GM19397 (cell line): ENCODE measurements at regions not wholly inside any gene's neighbourhood (a gene's known extent, or its start where the extent isn't known, plus 50 kb on each side); places are given as distances from the start of the nearest gene placed in this dataset.

Source experiments
- ATAC-seq: cut with Tn5 transposase; IDR thresholded peaks from one replicate; pipeline ENCODE4 v1.9.1; 2021; ENCODE audit warnings: mild to moderate bottlenecking, moderate library complexity; ENCODE audit not compliant: unreplicated experiment

DNA sequence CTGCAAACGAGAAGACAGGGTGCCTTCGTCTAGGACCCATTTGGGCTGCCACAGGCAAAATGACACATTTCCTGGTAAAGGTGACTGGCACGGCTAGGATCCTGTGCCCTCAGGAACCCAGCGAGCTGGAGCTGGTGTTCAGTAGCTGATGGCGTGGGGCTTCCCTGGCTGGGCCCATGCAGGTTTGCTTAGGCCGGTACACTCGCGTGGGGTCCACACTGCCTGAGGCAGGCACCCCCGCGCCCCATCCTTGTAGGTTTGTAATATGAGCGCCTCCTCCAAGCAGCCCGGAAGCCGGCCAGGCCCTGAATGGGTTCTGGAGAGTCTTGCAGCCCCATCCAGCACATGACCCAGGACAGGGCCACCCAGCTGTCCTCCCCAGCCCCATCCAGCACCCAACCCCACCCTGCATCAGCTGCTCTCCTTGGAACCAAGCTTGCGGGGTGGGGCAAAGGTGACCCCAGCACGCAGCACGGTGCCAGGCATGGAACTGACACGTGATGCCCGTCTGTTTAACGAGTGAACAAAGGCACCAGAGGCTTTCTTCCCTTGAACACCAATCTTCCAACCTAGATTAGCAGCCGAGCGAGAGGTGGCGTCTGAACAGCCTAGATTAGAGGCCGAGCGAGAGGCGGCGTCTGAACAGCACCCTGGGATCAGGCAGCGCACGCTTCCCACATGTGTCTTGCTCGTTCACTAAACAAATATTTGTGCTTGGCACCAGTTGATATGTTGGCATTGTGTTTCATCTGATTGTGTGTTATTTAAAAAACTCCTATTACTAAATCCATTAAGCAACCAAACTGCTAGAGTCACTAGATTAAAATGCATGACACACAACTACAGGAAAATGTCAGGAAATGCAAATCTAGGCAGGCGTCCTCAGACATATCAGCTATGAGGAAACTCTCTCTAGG is 112.1 kb downstream of the DLL1 start:
- ATAC-seq: no peak

DNA sequence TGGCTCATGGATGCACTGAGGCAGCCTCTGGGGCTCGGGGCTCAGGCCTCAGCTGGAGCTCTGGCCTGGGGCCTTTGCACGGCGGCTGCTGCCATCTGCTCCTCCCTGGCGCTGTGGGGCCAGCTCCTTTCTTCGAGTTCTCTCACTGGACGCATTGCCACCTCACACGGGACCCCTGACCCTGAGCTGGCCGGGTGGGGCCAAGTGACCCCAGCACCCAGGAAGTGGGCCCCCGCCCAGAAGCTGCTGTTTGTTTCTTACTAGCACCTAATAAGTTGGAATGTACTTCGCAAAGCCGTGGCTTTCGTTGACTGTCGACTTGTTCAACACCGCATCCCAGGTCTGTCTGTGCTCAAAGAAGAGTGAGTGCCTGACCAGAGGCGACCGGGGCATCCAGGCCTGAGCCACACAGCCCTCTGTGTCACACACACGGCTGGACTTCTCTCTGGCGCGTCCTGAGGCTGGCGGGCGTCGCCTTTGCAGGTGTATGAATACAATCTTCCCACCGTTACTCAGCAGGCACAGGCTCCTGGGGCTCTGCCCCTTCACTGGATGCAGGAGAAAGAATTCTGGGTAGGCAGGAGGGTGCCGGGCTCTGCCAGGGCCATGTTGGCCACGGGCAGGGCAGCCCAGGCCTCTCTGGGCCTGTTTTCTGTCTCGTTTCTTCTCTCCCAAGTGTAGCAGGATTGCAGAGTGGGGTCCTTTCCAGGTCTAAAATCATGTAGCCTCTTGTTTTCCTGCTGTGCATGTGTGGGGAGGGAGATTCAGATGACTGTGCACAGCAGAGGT is 112.9 kb downstream of the DLL1 start:
- ATAC-seq: no peak

DNA sequence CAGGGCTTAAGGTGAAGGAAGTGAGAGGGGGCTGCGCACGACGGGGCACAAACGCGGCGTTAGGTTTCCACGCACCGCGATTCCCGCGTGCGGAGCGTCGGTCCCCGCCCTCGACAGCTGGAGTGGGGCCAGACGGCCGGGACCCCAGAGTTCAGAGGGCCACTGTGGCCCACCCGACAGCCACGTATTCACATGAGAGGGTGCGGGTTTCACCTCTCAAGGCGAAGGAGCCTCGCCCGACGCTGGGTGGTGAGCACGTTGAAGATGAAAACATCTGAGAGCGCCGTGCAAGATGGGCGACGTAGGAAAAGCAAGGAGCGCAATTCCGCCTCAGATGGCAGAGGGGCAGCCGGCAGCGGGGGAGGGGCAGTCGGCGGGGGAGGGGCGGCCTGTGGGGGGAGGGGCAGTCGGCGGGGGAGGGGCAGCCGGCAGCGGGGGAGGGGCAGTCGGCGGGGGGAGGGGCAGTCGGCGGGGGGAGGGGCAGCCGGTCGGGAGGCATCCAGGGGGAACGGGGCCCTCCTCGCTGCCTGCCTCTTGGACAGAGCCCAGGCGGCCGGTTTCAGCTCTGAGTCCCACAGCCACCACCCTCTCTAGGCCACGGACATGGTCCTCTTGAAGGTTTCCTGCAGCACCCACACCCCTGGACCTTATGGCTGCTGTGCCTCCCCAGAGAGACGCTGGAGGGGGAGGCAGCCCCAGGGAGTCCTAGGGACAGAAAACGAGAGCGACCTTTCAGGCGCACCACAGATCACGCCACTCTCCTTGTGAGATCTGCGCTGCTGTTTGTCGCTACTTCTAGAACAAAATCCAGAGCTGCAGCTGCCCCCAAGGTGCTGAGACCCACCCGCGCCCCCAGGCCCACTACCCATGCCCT is 113.7 kb downstream of the DLL1 start:
- ATAC-seq: no peak

DNA sequence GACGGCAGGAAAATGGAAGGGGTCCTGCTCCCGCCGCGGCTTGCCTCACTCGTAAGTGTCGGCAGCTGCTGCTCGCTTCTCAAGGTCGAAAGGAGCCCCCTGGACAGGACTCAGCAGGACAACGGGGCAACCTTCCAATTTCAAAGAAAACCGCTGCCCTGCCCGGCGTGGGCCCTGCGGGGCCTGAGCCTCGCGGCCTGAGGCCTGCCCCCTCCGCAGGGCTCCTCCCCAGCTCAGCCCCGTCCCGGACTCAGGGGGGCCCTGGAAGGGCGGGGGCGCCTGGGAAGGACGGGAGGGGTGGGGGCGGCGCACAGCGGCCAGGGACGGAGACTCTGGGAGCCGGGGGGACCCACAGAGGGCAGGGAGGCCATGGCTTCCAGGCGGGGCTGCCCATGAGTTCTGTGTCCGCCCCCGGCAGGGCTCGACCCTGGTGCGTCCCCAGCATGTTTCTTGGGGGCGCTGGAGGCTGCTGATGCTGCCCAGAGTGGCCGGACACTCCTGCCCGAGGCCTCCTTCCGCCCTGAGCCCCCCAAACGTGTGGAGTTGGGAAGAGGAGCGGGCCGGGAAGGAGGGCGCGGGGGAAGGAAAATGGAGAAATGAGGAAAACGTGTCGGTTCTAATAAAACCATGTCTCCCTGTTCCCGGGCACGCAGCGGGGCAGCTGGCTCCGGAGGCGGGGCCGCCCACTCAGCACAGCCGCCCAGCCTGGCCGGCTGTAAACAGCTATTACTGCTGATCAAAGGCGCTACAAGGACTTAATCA is 114.6 kb downstream of the DLL1 start:
- ATAC-seq: no peak

DNA sequence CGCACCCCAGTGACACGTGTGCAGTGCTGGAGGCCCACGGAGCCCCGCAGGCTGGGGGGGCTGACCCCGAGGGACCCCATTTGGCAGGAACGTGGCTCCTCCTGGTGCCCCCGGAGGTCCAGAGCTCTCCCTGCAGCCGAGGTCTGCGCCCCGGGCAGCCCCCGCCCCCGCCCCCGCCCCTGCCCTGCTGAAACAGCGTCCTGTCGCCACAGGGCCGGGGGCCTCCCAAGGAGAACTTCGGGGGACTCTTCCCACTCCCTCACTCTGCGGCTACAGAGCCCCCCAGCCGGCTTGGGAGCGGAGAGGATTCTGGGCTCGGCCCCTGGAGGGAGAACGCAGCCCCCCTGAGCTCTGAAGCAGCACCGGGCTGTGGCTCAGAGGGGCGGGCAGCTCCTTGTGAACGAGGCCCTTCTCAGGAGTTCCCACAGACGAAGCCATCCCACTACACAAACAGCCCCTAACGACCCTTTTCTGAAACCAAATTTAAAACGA is 115.2 kb downstream of the DLL1 start:
- ATAC-seq: no peak

DNA sequence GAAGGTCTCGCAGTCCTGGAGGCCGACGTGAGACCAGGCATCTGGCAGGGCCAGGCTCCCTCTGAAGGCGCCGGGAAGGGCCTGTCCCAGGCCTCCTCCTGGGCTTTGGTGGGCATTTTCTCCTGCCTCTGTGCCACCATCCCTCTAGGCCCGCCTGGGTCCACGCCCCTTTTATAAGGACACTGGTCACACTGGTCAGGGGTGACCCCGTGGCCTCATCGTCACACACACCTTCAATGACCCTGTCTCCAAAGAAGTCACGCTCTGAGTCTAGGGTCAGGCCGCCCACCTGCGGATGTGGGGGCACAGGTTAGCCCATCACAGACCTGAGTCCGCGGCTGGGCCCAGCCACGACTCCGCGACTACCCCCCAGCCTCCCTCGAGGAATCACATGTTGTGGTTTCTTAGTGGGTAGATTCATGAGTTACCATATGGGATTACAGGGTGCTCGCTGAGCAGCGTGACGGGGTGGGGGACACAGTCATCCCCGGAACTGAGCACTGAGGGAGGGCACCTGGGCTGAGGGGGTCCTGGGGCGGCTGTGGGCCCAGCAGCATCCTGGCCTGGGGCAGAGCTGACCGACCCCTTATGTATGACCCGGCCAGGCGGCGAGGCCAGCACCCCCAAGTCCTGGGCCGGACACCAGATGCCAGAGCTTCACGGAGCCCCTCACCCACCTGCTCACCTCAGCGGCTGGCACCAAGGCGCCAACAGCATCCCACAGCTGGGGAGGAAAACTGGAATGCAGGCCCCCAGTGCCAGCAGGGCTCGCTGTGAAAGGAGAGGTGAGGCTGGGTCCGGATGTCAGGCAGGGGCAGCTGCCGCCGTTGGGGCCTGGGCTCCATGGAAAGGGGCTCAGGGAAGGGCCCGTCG is 115.9 kb downstream of the DLL1 start:
- no peak for ATAC-seq

DNA sequence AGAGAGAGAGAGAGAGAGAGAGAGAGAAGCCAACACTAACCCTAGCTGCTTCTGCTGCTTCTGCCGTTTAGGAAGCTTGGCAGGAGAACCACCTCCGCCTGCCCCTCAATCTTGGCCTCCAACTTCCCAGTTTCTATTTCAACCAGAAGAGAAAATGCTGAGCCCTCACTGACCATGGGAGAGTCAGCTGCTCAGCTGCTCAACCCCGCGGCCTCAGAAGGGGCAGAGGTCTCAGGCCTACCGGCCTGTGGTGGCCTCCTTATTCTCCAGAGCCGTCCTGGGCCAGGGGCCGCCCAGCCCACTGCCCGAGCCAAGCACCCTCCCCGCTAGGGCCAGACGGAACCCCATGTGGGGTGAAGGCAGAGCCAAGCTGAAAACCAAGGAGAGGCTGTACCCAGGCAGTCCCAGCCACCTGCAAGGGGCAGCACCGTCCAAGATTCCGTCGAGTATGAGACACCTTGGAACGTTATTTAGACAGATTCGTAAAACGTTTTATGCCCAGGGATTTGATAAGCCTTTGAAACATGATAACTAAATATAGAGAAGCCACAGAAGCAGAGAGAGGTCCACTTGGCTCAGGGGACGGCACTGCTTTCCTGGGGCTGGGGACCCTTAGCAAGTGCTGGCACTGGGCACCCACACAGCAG is 116.6 kb downstream of the DLL1 start:
- ATAC-seq: no peak

DNA sequence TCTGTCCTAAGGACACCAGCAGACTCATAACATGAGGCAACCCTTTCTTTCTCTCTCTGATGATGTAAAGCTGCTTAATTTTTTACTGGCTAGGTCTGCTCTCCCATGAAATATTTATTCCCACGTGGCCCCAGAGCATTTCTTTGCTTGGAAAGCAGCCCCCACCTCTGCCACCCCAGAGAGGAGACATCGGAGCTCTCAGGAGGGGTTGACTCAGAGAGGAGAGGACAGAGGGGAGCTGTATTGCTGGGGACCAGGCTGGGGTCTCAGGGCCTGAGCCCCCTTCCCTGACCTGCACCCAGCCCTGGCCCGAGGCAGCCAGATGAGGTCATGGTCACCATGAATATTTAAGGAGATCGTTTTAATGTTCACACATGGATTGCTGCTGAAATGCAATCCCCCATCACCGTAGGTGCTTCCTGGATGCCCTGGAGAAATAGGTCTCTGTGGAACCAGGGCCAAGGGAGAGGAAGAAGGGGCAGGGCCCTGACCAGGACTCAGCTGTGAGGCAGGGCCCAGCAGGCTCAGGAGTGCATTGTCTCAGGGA is 117.5 kb downstream of the DLL1 start:
- ATAC-seq: no peak

DNA sequence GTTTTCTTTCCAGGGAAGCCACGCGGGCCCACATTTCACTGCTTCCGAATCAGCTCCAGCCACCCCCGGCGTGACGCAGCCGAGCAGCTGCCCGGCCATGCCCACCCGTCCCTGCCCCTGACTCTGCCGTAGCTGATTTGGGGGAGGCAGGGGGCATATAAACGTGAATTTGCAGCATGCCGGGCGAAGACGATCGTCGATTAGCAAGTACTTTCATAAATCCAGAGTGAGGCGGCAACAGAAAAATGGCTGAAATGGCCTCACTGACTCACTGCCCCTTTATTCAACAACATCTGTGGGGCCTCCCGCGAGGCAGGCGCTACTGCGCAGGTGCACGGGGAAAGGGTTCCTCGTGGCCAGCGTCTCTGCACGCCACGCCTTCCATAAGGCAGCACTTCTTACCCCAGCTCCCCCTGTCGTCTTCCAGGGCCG is 118.0 kb downstream of the DLL1 start:
- no peak for ATAC-seq

DNA sequence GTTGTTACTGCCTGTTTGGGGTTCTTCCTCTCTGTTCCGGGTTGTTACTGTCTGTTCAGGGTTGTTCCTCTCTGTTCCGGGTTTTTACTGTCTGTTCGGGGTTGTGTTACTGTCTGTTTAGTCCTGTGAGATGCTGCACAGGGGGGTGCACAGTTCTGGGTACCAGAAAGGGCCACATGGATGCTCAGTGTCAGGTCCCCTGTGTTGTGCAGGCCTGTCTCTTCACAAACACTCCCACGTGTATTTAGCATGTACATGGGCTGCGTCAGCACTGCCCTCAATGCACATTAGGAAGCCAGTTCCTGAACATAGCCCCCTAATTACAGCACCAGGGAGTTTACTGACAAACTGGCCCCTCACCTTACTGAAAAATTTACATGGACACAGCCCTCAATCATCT is 118.5 kb downstream of the DLL1 start:
- ATAC-seq: no peak

DNA sequence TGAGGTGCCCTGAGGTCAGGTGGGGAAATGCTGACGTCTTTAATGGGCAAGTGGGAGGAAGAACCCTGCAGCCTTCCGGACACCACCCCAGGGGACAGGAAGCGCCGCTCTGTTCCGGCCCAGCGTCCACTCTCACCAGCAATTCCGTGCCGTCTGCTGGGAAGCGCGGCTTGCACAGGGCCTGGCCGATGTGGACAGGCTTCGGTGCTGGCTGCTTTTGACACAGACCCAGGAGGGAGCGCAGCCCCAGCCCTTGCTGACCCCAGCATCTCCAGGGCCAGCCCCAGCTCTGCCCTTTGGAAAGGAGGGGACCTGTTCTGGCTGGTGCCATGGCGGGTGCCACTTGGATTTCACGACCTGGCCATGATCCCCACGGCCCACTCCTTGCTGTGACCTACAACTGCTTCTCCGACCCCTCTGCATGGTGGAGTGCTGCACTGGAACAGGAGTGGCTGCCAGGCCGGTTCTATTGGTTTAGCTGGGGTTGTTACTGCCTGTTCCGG is 123.2 kb downstream of the DLL1 start:
- no peak for ATAC-seq

DNA sequence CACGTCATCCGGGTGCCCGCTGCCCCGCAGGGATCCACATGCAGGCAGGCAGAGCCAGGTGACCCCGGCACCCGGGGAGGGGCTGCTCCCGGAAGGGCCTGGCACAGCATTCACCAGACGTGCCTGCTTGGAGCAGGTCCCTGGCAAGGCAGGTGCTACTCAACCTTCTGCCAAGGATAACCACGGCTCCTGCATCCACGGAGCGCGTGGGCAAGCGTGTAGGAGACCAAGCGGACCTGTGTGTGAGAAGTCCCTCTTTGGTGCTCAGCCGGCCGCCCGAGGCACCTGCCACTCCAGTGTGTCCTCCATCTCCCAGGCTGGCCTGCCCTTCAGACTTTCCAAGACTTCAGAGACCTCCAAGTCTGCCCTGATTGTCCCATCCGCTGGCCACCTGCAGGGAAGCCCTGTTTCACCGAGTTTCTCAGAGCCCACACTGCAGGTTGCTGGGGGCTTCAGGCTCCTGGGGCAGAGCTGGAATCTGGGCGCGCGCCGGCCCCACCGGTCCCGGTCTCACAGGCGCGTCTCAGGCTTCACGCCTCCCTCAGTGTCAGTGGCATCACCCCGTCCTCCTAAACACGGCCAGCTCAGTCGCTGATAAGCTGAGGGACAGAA is 124.3 kb downstream of the DLL1 start:
- ATAC-seq: no peak

DNA sequence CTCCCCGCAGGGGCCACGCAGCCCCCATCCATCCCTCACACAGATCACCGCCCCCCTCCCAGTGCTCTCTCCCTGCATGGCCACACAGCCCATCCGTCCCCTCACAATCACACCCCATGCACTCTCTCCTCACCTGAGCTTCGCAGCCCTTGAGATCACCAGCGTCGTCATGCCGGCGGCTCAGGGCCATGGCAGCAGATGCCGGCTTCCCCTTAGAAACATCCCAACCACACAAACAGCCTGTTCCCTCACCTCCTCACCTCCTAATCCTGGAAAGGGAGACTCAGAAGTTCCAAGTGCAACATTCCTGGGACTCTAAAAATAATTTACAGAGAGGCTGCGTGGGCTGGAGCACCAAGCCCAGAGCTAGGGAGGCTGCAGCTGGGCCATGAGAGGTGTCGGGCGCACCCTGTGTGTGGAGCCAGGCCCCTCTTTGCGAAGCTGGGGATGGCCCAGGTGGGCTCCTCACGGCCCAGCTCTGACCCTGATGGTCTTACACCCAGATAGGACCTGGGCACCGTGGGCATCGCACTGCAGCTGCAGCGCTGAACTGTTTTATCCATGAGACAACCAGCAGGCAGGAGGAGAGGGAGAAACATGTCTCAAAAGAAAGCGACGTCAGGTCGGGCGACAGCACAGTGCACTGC is 125.3 kb downstream of the DLL1 start:
- no peak for ATAC-seq

DNA sequence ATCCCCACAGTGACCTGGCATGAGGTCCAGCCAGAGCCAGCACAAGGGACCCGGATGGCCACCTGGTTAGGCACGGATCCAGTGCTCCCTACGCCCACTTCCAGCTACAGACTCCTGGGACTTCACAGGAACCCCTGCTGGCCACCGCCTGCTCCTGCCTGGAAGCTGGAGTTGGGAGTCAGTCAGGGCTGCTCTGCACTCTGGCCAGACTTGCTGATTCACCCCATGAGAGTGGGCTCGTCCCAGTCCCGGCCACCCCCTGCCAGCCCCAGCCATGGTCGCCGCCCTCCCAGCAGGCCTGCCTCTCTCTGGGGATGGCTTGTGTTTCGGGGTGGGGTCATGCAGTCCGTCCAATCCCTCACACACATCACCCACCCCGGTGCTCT is 125.8 kb downstream of the DLL1 start:
- no peak for ATAC-seq

DNA sequence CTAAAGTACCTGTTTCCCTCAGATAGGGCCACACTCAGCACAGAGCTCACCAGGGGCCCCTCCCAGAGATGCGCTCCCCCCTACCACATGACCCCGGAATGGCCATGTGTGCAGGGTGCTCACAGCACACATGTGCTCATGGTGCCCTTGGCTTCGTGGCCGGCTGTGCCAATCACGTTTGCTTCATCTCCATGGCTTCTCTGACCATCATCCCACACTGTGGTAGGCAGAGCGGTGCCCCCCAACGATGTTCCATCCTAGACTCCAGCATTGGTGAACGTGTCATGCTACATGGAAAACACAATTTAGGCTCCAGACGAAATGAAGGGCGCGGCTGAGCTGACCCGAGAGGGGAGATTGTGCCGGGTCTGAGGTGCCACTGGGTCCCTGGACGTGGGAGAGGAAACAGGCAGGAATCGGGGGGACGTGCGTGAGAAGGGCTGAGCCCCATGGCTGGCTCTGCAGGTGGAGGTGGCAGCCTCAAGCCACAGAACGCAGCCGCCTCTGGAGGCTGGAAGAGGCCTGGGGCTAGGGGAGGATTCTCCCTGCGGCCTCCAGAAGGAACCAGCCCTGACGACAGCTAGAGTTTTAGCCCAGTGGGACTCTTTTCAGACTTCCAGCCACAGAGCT is 126.5 kb downstream of the DLL1 start:
- no peak for ATAC-seq

DNA sequence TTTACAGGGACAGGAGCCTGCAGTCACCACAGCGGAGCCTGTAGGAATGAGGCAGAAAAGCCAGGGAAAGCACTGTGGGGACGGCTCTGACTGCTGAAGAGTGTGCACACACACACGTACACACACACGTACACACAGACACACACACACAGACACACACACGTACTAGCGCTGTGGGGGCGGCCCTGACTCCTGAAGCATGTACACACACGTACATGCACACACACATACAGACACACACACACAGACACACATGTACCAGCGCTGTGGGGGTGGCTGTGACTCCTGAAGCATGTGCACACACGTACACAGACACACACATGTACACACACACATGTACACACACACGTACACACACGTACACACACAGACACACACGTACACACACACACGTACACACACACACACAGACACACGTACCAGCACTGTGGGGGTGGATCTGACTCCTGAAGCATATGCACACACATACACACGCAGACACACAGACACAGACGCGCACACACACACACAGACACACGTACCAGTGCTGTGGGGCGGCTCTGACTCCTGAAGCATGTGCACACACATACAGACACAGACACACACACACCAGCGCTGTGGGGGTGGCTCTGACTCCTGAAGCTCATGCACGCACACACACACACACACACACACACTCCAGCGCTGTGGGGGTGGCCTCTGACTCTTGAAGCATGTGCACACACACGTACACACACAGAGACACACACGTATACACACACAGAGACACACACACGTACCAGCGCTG is 127.3 kb downstream of the DLL1 start:
- no peak for ATAC-seq
